ENCODE measurements at regions not wholly inside any gene's neighbourhood (a gene's known extent, or its start where the extent isn't known, plus 50 kb on each side); places are given as distances from the start of the nearest gene placed in this dataset.

DNA sequence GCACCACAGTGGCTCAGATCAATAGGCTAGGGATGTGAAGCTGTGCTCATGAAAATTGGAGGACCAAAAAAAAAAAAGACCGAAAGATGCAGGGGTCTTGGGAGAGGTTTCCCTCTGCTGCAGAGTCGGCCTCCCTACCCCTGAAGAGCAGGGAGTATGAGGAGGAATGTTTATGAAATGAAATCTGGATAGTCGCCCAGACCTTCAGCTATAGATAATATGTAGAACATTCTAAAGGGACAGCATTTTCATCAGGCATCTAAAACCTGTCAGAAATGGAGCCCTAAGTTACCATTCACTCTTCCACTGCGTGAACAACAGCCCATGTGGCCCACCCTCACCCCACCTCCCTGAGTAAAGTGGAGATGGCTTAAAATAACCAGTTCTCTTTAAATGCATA, 122.9 kb downstream of the TMEM174 start:
- no peaks in the 10 kb centered on the region for H3K36me3 Mint-ChIP-seq (ENCODE audit: insufficient read depth)
- TF ChIP-seq, protein P1, sequence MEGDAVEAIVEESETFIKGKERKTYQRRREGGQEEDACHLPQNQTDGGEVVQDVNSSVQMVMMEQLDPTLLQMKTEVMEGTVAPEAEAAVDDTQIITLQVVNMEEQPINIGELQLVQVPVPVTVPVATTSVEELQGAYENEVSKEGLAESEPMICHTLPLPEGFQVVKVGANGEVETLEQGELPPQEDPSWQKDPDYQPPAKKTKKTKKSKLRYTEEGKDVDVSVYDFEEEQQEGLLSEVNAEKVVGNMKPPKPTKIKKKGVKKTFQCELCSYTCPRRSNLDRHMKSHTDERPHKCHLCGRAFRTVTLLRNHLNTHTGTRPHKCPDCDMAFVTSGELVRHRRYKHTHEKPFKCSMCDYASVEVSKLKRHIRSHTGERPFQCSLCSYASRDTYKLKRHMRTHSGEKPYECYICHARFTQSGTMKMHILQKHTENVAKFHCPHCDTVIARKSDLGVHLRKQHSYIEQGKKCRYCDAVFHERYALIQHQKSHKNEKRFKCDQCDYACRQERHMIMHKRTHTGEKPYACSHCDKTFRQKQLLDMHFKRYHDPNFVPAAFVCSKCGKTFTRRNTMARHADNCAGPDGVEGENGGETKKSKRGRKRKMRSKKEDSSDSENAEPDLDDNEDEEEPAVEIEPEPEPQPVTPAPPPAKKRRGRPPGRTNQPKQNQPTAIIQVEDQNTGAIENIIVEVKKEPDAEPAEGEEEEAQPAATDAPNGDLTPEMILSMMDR (IDR thresholded peaks at IDR 0.05; ENCODE audit: unreplicated experiment) = no peak
- no peak overlapping the region for H3K27ac Mint-ChIP-seq
- no peak overlapping the region for H3K4me3 Mint-ChIP-seq (ENCODE audit: low read depth)
- DNase-seq (ENCODE audit: low spot score, unreplicated experiment) = no peak
- H3K27me3 Mint-ChIP-seq = peaks cover 86% of the 10 kb centered on the region
- peaks cover 11% of the 10 kb centered on the region for H3K4me1 Mint-ChIP-seq (ENCODE audit: low read depth)
- no peaks in the 10 kb centered on the region for H3K9me3 Mint-ChIP-seq (ENCODE audit: low read depth)

DNA sequence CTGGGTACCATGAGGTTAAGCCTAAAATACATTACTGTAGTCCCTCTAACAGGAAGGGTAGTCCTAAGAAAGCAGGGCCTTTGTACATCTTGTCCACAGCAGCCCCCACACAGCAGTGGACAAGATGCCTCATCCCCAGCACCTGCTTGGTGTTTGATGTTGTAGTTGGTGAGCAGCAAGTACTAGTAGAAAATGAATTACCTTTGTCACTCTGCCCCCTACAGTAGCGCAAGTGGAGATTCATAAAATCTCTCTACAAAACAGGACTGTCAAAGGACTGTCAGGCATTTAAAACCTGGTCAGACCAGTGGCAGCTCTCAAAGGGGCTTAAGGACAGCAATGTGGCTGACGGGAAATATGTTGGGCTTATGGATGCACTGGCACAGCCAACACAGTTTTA, 122.5 kb downstream of the TMEM174 start:
- Mint-ChIP-seq H3K36me3 (ENCODE audit: insufficient read depth) (no peaks in the 10 kb centered on the region), H3K27me3 (peaks cover 84% of the 10 kb centered on the region), H3K9me3 (ENCODE audit: low read depth) (no peaks in the 10 kb centered on the region), H3K4me3 (ENCODE audit: low read depth) (no peak overlapping the region), H3K27ac (no peak overlapping the region), H3K4me1 (ENCODE audit: low read depth) (peaks cover 15% of the 10 kb centered on the region)
- no peak for DNase-seq (ENCODE audit: low spot score, unreplicated experiment)
- TF ChIP-seq, protein P1 (IDR thresholded peaks at IDR 0.05; ENCODE audit: unreplicated experiment) = no peak

DNA sequence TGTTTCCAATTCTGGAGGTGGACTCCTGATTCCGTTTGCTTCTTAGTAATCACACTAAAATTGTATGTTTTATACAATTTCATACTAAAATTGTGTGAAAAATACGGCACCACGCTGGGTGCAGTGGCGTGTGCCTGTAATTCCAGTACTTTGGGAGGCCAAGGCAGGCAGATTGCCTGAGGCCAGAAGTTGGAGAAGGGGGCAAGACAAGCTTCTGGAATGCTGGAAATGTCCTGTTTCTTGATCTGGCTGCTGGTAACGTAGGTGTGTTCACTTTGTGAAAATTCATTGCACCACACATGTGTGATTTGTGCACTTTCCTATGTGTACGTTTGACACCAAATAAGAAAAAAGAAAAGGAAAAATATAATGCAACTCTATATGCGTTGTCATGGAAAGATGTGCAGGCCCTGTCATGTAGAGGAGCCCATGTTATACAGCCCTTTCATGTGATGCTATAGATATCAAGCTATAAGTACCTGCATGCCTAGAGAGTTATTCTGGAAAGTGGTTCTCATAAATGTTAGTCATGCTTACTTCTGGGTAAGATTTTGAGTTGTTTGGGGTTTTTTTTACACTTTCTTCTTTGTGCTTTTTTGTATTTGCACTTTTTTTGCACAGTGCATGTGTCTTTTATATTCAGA, 119.9 kb downstream of the TMEM174 start:
- H3K9me3 Mint-ChIP-seq (ENCODE audit: low read depth) = no peaks in the 10 kb centered on the region
- H3K36me3 Mint-ChIP-seq (ENCODE audit: insufficient read depth) = no peaks in the 10 kb centered on the region
- TF ChIP-seq, protein P1 (IDR thresholded peaks at IDR 0.05; ENCODE audit: unreplicated experiment) = no peak
- DNase-seq (ENCODE audit: low spot score, unreplicated experiment) = no peak
- H3K27me3 Mint-ChIP-seq = peaks cover 81% of the 10 kb centered on the region
- H3K27ac Mint-ChIP-seq = no peak overlapping the region
- H3K4me3 Mint-ChIP-seq (ENCODE audit: low read depth) = no peak overlapping the region
- peaks cover 8% of the 10 kb centered on the region for H3K4me1 Mint-ChIP-seq (ENCODE audit: low read depth)

DNA sequence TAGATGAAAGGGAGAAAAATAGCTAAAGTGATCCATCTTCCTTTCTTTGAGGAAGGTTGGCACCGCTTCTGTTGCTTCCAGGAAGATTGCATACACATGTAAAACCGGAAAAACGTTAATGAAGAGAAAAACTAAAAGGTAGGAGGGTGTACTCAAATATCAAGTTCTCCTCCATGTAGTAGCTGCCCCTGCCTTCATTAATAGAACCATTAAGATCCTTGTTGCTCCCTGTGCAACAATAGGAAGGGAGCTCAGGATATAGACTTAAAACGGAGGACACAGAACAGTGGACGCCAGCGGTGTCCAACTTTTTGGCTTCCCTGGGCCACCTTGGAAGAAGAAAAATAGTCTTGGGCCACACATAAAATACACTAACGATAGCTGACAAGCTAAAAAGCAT, 118.9 kb downstream of the TMEM174 start:
- no peak overlapping the region for H3K27ac Mint-ChIP-seq
- TF ChIP-seq, protein P1 (IDR thresholded peaks at IDR 0.05; ENCODE audit: unreplicated experiment) = no peak
- no peaks in the 10 kb centered on the region for H3K36me3 Mint-ChIP-seq (ENCODE audit: insufficient read depth)
- H3K9me3 Mint-ChIP-seq (ENCODE audit: low read depth) = no peaks in the 10 kb centered on the region
- peaks cover 70% of the 10 kb centered on the region for H3K27me3 Mint-ChIP-seq
- peaks cover 8% of the 10 kb centered on the region for H3K4me1 Mint-ChIP-seq (ENCODE audit: low read depth)
- H3K4me3 Mint-ChIP-seq (ENCODE audit: low read depth) = no peak overlapping the region
- DNase-seq (ENCODE audit: low spot score, unreplicated experiment) = no peak

DNA sequence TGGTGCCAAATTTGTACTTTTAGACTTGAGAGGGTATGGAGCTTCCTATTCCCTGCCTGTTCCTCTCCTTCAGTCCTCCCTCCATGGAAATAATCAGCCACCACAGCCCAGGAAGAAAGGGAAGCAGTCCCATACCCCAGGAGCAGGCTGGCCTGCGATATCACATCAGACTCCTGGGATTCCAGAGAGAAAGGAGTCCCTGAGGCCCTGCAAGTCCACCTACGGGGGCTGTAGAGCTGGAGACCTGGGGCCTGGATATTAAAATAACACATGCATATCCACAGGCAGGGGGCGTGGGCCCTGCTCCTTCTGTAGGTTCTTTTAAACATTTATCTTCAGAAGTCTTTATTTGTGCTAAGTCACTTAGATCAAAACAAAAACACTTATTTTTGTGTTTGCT, 117.2 kb downstream of the TMEM174 start:
- H3K27me3 Mint-ChIP-seq = peaks cover 54% of the 10 kb centered on the region
- no peak overlapping the region for H3K4me3 Mint-ChIP-seq (ENCODE audit: low read depth)
- H3K27ac Mint-ChIP-seq = no peak overlapping the region
- no peaks in the 10 kb centered on the region for H3K9me3 Mint-ChIP-seq (ENCODE audit: low read depth)
- TF ChIP-seq, protein P1 (IDR thresholded peaks at IDR 0.05; ENCODE audit: unreplicated experiment) = no peak
- peaks cover 8% of the 10 kb centered on the region for H3K4me1 Mint-ChIP-seq (ENCODE audit: low read depth)
- H3K36me3 Mint-ChIP-seq (ENCODE audit: insufficient read depth) = no peaks in the 10 kb centered on the region
- no peak for DNase-seq (ENCODE audit: low spot score, unreplicated experiment)

All from progenitor cell of endocrine pancreas (in vitro differentiated cells).